Jurkat, Clone E6-1 (cell line): ENCODE measurements at regions not wholly inside any gene's neighbourhood (a gene's known extent, or its start where the extent isn't known, plus 50 kb on each side); places are given as distances from the start of the nearest gene placed in this dataset.
"Not testable (repeated sequence)": the region's sequence is repeated elsewhere in the genome, so short reads cannot be mapped to it uniquely, and the experiment has no call there.

Source experiments
- DNase-seq: peaks from one replicate; pipeline ENCODE4 v3.0.0-alpha.2; 2011; ENCODE audit warnings: low read depth, low spot score
- H3K4me3 ChIP-seq: 2 replicates; pipeline ENCODE4 v1.5.1; 2011; ENCODE audit warnings: mild to moderate bottlenecking, low read length, control low read depth, moderate library complexity

DNA sequence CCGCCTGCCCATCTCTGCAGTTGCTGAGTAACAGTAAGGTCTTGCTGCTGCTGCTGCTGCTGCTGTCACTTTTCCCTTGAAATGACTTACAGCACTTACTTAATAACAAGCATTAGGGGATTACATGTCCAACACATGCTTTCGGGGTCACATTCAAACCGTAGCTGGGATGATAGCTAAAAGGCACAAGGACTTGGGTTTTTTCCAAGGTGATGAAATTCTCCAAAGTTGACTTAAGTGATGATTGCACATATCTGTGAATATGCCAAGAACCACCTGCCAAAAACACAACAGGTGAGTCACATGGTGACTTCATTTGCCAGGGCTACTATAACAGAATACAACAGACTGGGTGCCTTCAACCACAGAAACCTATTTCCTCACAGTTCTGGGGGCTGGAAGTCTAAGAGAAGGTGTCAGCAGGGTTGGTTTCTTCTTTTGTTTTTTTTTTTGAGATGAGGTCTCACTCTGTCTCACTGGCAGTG lies 121.9 kb upstream of the TNRC6C start:
- DNase-seq, result no peak
- no peak overlapping the region for H3K4me3 ChIP-seq

DNA sequence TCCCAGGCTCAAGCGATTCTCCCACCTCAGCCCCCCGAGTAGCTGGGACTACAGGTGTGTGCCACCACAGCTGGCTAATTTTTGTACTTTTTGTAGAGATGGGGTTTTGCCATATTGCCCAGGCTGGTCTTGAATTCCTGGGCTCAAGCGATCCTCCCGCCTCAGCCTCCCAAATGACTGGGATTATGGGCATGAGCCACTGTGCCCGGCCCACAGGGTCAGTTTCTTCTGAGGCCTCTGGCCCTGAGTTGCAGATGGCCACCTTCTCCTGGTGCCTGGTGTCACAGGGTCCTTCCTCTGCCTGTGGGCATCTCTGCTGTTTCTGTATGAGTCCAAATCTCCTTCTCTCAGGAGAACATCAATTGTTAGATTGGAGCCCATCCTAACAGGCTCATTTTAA lies 121.4 kb upstream of the TNRC6C start:
- not testable (repeated sequence) for H3K4me3 ChIP-seq, DNase-seq

DNA sequence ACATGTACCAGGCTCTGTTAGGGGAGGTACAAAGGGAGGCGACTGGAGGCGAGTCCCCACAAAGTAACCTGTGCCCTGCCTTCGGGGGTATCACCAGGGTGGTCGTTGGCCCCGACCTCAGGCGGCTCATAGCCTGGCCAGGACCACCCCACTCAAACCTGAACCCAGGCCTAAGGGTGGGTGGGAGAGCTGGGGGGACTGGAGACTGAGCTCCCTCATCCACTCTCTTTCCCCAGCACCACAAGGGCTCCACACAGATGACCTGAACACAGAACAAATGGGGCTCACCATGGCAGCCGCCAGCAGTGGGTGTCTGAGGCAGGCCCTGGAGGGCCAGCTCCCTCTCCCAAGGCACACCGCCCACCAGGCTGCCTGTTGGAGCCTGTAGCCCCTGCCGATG lies 120.6 kb upstream of the TNRC6C start:
- no peak overlapping the region for H3K4me3 ChIP-seq
- DNase-seq, result no peak

DNA sequence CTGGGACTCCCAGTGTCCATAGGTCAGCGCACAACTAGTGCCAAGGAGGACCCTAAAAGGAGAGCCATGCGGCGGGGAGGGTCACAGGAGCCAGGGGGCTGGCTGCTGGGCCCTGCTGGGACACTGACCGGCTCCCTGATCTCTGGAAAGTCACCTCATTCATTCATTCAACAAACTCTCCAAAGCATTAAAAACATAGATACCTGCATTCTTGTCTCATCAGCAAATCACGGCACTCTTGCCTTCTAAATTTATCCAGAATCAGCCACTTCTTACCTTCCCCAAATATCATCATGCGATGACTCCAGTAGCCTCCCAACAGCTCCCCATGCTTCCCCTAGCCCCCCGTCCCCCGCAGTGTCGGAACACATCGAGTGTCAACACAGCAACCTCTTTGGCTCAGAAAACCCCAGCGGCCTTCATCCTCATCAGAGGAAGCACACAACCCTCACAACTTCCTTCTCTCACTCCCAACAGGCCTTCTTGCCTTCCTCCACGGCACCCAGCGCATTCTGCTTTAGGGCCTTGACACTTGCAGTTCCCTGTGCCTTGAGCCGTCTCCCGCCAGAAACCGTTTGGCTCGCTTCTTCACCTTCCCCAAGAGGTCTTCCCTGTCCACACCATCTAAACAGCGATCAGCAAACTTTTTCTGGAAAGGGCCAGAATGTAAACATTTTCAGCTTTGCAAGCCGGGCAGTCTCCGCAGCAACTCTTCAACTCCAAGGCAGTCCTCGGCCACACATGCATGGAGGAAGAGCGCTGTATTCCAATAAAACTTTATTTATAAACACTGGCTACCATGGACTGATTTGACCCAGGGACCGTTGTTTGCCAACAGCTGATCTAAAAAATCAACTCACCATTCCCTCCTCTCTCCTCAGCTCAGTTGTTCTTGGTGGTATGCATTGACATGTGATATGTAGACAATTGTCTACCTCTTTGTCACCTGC lies 119.5 kb upstream of the TNRC6C start:
- H3K4me3 ChIP-seq, result no peak overlapping the region
- DNase-seq, result no peak

DNA sequence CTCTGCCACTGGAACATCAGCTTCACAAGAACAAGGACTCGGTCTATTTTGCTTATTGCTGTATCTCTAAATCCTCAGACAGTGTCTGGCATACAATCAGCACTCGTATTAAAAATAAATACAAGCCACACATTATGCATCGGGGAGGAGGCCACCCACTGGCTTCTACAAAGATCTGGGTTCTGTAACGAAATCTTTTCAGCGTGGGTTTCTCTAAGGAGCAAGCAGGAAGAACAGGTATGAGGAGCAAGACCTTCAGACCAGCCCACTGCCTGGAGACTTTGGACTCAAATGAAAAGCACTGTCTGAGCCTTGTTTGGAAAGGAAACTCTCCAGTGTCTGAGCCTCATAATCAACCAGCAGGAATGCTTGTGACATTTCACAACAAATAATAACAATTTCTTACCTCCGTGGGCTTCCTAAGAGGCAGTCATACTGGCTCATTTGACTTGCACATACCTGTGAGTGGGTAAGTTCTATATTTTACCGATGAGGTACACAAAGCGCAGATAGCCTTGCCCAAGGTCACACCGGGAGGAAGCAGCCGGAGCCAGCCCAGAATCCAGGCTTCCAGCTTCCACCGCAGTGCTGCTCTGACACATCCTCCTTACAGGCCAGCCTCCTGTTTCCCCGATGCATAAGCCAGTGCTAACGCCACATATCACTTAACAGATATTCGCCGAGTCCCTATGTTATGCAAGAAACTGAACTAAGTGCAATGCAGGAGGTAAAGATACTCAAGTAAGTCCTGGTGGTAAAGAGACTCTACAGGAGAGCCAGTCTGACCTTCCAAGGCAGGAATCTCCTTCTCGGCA lies 118.6 kb upstream of the TNRC6C start:
- DNase-seq, result no peak
- H3K4me3 ChIP-seq, result no peak overlapping the region

DNA sequence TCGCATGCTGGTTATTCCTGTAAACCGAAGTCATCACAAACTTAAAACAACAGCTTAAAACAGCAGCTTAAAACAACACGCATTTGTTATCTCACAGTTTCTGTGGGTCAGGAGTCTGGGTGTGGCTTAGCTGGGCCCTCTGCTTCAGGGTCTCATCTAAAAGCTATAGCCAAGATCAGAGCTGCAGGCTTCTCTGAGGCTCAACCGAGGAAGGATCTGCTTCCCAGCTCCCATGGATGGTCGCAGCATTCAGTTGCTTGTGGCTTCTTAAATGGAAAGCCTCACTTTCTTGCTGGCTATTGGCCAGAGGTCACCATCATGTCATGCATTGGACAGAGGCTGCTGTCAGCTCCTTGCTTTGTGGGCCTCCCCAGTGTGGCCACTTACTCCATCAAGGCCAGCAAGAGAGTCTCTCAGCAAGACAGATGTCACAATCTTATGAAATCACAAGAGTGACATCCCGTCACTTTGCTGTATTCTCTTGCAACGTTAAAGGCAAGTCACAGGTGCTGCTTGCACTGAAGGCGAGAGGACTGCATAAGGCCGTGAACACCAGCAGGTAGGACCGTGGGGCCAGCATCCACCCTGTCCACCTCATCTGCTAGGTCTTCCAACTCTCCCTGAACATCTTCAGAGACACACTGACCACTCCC lies 117.9 kb upstream of the TNRC6C start:
- H3K4me3 ChIP-seq, result no peak overlapping the region
- DNase-seq, result no peak

DNA sequence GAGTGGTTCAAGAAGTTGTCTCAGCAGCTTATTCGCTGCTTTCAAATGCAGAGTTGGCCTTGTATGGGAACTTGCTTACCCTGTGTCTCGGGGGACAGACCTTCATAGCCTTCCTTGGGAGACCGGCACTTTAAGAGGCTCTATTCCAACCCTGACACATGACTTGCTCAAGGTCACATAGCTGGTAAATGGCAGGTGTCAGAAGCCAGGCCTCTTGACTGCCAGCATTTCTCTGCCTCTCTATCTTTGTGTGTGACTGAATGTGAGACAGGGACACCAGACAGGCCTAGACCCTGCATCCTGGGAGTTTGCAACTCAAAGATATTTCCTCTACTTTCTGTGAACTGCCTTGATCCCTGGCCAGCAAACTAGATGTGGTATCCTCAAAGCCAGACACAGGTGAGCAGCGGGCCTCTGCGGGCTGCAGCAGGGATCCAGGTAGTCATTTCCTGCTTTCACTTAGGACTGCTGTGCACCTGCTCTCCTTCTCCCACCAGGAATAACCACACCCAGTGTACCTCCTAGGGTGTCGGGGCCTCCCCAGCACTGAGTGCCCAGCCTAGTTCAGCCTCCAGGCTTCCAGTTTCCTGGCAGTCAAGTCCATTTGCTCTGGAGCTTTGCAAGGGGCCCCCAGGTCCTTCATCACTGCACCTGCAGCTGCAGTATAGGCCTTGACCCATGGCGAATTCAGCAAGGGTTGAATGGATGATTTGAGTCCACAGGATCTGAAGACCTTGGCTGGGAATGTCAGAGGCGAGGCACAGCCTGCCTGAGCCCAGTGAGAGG lies 116.6 kb upstream of the TNRC6C start:
- peak; percentile 55 for DNase-seq
- no peak overlapping the region for H3K4me3 ChIP-seq

DNA sequence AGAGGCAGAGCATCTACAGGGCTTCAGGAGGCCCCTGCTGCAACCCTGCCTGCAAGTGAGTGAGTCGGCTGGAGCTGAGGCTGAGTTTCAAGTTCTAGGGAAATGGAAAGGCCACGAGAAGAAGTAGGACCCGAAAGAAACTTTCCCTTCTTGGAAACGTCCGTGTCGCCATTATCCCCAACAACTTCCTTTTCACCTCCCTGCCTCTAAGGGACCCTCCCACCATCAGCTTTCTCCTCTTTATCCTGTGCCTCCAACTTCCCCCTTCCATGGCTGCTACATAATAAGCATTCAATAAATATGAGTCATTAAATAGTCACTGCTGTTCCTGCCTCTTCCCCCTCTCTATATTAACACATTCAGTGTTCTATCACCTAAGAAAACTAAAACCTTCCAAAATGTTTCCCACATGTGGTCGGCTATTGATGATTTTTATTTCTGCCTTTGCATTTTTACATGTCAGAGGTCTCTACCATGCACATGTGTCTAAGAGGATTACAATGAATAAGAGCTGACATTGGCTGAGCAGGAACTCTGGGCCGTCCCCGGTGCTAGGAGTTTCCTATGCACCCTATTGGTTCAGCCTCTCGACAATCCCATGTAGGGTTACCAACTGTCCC lies 115.9 kb upstream of the TNRC6C start:
- DNase-seq, result no peak
- H3K4me3 ChIP-seq, result no peak overlapping the region

DNA sequence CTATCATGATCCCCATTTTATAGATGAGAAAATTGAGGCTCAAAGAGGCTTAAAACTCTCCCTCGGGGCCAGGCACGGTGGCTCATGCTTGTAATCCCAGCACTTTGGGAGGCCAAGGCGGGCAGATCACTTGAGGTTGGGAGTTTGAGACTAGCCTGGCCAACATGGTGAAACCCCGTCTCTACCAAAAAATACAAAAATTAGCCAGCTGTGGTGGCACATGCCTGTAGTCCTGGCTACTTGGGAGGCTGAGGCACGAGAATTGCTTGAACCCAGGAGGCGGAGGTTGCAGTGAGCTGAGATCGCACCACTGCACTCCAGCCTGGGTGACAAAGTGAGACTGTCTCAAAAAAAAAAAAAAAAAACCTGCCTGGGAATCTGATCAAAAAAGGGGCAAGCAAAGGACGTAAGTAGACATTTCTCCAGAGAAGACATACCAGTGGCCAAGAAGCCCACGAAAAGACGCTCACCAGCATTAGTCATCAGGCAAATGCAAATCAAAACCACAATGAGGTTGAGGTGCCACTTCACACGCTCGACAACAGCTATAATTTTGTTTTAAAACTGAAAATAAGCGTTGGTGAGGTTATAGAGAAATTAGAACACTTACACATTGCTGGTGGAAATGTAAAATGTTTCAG lies 115.1 kb upstream of the TNRC6C start:
- not testable (repeated sequence) for H3K4me3 ChIP-seq
- DNase-seq, result peak; percentile 89

DNA sequence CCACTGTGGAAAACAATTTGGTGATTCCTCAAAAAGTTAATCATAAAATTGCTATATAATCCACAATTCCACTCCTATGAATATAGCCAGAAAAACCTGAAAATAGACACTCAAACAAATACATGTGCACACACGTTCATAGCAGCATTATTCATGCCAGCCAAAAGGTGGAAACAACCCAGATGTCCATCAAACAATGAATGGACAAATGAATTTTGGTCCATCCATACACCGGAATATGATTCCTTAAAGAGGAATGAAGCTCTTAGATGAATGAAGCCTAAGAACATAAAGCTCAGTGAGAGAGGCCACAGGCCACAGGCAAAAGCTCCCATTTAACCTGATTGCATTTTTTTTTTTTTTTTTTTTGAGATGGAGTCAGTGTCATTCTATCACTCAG lies 114.6 kb upstream of the TNRC6C start:
- no peak overlapping the region for H3K4me3 ChIP-seq
- DNase-seq, result no peak

DNA sequence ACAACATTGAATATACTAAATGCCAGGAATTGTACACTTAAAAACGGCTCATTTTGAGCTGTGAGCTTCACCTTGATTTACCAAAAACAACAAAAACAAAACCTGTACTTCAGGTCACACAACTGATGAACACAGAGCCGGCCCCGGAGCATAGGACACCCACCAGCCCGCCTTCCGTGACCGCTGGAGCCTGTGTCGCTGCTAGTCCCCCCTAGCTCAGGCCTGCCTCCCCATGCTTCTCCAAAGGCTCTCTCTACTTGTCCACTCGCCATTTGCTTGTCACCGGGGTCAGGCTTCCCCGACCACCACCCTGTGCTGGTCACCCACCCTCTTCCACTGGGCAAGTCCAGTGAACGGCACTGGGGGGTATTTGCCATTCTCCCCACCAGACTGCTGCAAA lies 113.8 kb upstream of the TNRC6C start:
- no peak for DNase-seq

DNA sequence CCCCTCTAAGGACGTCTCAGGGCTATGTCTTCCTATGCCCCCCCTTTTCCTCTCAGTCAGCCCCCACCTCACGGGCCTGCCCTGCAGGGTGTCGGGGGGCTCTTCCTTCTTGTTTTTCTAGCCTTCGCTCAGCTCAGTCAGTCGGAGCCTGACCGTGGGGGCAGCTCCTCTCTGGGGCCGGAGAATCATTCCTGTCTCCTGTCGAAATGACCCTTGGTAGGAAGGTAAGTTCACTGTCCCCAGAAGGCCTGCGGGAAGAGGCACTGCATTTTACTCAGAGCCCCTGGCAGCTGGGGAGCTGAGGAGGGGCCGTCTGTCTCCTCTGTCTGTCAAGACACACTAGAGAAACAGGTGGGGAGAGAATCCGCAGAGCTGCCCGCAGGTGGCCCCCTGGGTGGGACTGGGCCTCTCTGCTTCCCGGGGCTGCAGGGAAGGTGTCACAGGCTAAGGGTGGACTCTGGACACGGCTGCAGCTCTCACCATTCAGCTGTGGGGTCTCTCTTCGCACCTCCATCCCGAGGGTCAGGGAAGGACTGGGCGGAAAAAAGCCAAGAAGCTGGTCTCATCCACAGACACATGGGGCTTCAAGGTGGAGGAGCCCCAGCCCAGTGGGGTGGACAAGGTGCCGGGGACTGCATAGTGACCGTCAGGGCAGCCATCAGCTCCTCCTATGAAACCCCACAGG lies 112.8 kb upstream of the TNRC6C start:
- no peak overlapping the region for H3K4me3 ChIP-seq
- DNase-seq, result no peak

More for the DNA sequence above, 113.8 kb upstream of the TNRC6C start:
- H3K4me3 ChIP-seq, result no peak overlapping the region

DNA sequence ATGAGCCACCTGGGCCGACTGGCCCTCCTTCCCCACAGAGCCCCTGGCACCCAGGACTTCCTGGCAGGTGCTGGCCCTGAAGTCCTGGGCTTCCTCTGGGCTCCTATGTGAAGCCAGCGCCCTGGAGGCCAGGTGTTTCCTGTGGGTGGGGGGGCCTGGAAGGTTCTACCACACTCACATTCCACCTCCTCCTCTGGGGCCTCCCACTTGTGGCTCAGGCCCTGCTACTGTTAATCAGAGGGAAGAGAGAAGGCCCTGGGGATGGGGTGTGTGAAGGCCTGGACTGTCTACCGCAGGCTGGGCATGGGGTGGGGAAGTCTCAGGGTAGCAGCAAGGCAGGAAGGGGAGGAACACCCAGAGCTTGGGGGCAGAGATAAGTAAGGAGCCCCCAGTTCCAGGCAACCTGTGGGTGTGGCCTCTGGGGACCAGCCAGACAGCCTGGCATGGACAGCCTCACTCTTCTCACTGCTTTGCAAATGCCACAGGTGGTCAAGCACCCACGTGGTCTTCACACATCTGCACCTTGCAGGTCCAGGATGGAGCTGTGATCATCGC lies 111.9 kb upstream of the TNRC6C start:
- DNase-seq, result peak; percentile 94

DNA sequence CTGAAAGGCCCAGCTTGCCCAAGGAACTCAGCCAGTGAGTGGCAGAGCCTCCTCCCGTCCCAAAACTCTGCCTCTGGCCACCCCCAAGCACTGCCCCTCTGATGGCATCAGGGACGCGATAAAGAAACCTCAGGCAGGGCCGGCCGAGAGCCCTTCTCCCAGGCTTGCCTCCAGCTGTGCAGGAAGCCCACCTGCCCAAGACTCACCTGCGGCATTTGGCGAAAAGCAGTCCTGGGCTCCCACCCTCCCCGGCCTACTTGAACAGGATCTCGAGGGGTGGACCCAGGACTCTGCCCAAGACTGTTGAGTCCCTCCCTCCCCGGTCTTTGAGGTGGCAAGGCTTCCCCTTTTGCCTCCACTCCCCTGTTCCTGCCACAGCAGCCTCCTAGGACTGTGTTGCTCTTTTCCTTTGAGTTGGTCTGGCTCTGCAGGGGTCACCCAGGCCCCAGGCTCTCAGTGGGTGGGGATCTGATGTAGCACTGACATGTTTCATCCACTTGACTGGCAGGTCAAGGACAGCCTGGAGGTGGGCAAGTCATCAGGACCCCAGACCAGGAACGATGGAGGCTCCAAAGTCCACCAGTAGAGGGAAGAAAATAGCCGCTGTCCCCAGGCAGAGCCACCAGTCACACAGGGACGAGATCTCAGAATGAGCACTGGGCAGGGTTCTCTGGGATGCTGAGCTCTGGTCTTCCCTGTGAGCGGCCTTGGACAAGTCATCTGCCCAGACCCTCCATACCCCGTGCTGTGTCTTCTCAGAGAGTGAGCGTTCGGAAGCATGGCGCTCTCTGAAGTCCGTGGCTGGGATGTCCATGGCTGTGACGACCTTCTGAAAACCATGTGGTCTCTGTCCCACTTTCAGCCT lies 111.0 kb upstream of the TNRC6C start:
- DNase-seq, result no peak
- H3K4me3 ChIP-seq, result peak overlapping the region; percentile 30

More for the DNA sequence above, 111.9 kb upstream of the TNRC6C start:
- H3K4me3 ChIP-seq, result peak overlapping the region; percentile 30

DNA sequence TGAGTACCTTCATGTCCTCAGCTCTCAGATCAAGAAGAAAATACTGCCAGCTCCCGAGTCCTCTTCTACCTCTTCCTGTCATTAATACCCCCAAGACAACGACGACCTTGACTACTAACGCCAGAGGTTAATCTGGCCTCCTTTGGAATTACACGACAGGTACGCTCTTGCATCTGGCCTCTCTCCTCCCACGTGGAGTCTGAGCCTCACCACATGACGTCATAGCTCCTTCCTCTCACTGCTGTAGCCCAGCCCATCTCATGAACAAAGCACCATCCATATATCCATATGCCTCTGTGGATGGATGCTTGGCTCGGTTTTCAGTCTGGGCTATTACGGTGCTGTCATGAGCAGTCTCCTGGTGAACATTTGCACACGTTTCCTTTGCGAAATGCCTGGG lies 110.2 kb upstream of the TNRC6C start:
- no peak overlapping the region for H3K4me3 ChIP-seq
- DNase-seq, result peak; percentile 54

DNA sequence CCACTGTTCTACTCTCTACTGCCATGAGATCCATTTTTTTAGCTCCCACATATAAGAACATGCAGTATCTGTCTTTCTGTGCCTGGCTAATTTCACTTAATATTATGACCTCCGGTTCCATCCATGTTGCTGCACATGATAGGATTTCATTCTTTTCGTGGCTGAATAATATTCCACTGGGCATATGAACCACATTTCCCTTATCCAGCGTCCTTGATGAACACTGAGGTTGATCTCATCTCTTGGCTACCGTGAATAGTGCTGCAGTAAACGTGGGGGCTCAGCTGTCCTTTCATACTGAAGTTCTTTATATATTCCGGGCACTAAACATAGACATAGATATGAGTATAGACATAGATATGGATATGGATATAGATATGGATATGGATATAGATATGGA lies 109.3 kb upstream of the TNRC6C start:
- no peak overlapping the region for H3K4me3 ChIP-seq
- no peak for DNase-seq
